CD4-positive, alpha-beta T cell treated with Interleukin-17A for 1 hour (primary cell): ENCODE measurements at regions not wholly inside any gene's neighbourhood (a gene's known extent, or its start where the extent isn't known, plus 50 kb on each side); places are given as distances from the start of the nearest gene placed in this dataset.

Source experiments
- DNase-seq: peaks from one replicate; pipeline ENCODE4 v3.0.0-alpha.2; 2020

GRCh38 chr20:59404749-59405148 is 104.3 kb downstream of the EDN3 start:
- no peak for DNase-seq

- DNase-seq: no peak
These were observed 105.1 kb downstream of the EDN3 start for GRCh38 chr20:59405226-59406200.

- DNase-seq: no peak
These were observed 106.0 kb downstream of the EDN3 start for GRCh38 chr20:59406446-59406845.

- no peak for DNase-seq
These were observed 110.8 kb downstream of the EDN3 start for GRCh38 chr20:59411170-59411569.

GRCh38 chr20:59411589-59411988 is 111.2 kb downstream of the EDN3 start:
- DNase-seq: no peak

GRCh38 chr20:59412181-59412580 is 111.8 kb downstream of the EDN3 start:
- no peak for DNase-seq

GRCh38 chr20:59412875-59413284 is 112.5 kb downstream of the EDN3 start:
- DNase-seq: no peak

GRCh38 chr20:59413326-59413865 is 113.0 kb downstream of the EDN3 start:
- DNase-seq: no peak

- DNase-seq: no peak
These were observed 114.7 kb downstream of the EDN3 start for GRCh38 chr20:59414936-59415623.

- no peak for DNase-seq
These were observed 116.5 kb downstream of the EDN3 start for GRCh38 chr20:59416916-59417315.

GRCh38 chr20:59421089-59421488 is 120.7 kb downstream of the EDN3 start:
- no peak for DNase-seq

- no peak for DNase-seq
These were observed 121.7 kb downstream of the EDN3 start for GRCh38 chr20:59421920-59422637.

GRCh38 chr20:59422872-59423544 is 122.6 kb downstream of the EDN3 start:
- no peak for DNase-seq

- DNase-seq: no peak
These were observed 124.6 kb downstream of the EDN3 start for GRCh38 chr20:59424976-59425375.

GRCh38 chr20:59425572-59425971 is 125.2 kb downstream of the EDN3 start:
- no peak for DNase-seq

- DNase-seq: no peak
These were observed 127.6 kb downstream of the EDN3 start for GRCh38 chr20:59428006-59428405.

GRCh38 chr20:59428441-59429205 is 128.2 kb downstream of the EDN3 start:
- DNase-seq: no peak

- no peak for DNase-seq
These were observed 129.0 kb downstream of the EDN3 start for GRCh38 chr20:59429396-59429795.

GRCh38 chr20:59431014-59431413 is 130.6 kb downstream of the EDN3 start:
- no peak for DNase-seq

- DNase-seq: no peak
These were observed 134.5 kb downstream of the EDN3 start for GRCh38 chr20:59434960-59435359.

- DNase-seq: no peak
These were observed 135.1 kb downstream of the EDN3 start for GRCh38 chr20:59435518-59435917.

- no peak for DNase-seq
These were observed 137.2 kb downstream of the EDN3 start for GRCh38 chr20:59437601-59438031.
